Trophoblast cell (in vitro differentiated cells and primary cell): ENCODE measurements at regions not wholly inside any gene's neighbourhood (a gene's known extent, or its start where the extent isn't known, plus 50 kb on each side); places are given as distances from the start of the nearest gene placed in this dataset.

ENCODE experiments used
- DNase-seq, 2 donors: peaks; one replicate each; pipeline ENCODE4 v3.0.0-alpha.2; 2016
- H2AFZ ChIP-seq: 2 replicates; pipeline ENCODE4 v1.6.1; 2013; ENCODE audit warnings: low read length, moderate library complexity, mild to moderate bottlenecking; ENCODE audit not compliant: insufficient read depth, poor library complexity
- H2AK5ac ChIP-seq: 2 replicates; pipeline ENCODE4 v1.6.1; 2013; ENCODE audit warnings: mild to moderate bottlenecking, low read length
- H2BK120ac ChIP-seq: 2 replicates; pipeline ENCODE4 v1.6.1; 2013; ENCODE audit warnings: low read length, mild to moderate bottlenecking, moderate library complexity; ENCODE audit not compliant: insufficient read depth, poor library complexity
- H2BK12ac ChIP-seq: 2 replicates; pipeline ENCODE4 v1.6.1; 2013; ENCODE audit warnings: mild to moderate bottlenecking, low read length, moderate library complexity
- H2BK5ac ChIP-seq: 2 replicates; pipeline ENCODE4 v1.6.1; 2013; ENCODE audit warnings: low read length, low read depth, moderate library complexity, mild to moderate bottlenecking; ENCODE audit not compliant: poor library complexity
- H3K14ac ChIP-seq: 2 replicates; pipeline ENCODE4 v1.6.1; 2013; ENCODE audit warnings: mild to moderate bottlenecking, low read length
- H3K18ac ChIP-seq: 2 replicates; pipeline ENCODE4 v1.6.1; 2013; ENCODE audit warnings: mild to moderate bottlenecking, low read length
- H3K23ac ChIP-seq: 2 replicates; pipeline ENCODE4 v1.6.1; 2013; ENCODE audit warnings: low read length
- H3K27ac ChIP-seq: 2 replicates; pipeline ENCODE4 v1.5.1; 2013; ENCODE audit warnings: low read depth, mild to moderate bottlenecking, inconsistent platforms, low read length, moderate library complexity
- H3K27me3 ChIP-seq: 2 replicates; pipeline ENCODE4 v1.6.1; 2013; ENCODE audit warnings: inconsistent platforms, mild to moderate bottlenecking, low read length, moderate library complexity; ENCODE audit not compliant: insufficient read depth
- H3K36me3 ChIP-seq, 2 experiments: 1 replicate in 1 of 2; 2 replicates in 1 of 2; pipeline ENCODE4 v1.6.1; 2013; ENCODE audit warnings: low read length in 2 of 2, mild to moderate bottlenecking in 2 of 2, moderate library complexity in 1 of 2; ENCODE audit not compliant: insufficient read depth in 2 of 2, control insufficient read depth in 1 of 2
- H3K4ac ChIP-seq: 2 replicates; pipeline ENCODE4 v1.6.1; 2013; ENCODE audit warnings: low read depth, mild to moderate bottlenecking, low read length, moderate library complexity
- H3K4me1 ChIP-seq, 2 experiments: 1 replicate in 1 of 2; 2 replicates in 1 of 2; pipeline ENCODE4 v1.6.1; 2013; ENCODE audit warnings: low read length in 2 of 2, mild to moderate bottlenecking in 2 of 2, moderate library complexity in 1 of 2; ENCODE audit not compliant: insufficient read depth in 2 of 2, control insufficient read depth in 1 of 2
- H3K4me2 ChIP-seq: 2 replicates; pipeline ENCODE4 v1.6.1; 2013; ENCODE audit warnings: inconsistent platforms, mild to moderate bottlenecking, low read length, moderate library complexity
- H3K4me3 ChIP-seq: 2 replicates; pipeline ENCODE4 v1.5.1; 2013; ENCODE audit warnings: mild to moderate bottlenecking, low read depth, low read length, inconsistent platforms
- H3K79me1 ChIP-seq: one replicate; pipeline ENCODE4 v1.6.1; 2013; ENCODE audit warnings: low read length
- H3K79me2 ChIP-seq: 2 replicates; pipeline ENCODE4 v1.6.1; 2013; ENCODE audit warnings: low read length, mild to moderate bottlenecking; ENCODE audit not compliant: control insufficient read depth, insufficient read depth, poor library complexity
- H3K9ac ChIP-seq: 2 replicates; pipeline ENCODE4 v1.6.1; 2013; ENCODE audit warnings: mild to moderate bottlenecking, low read length
- H3K9me3 ChIP-seq: 2 replicates; pipeline ENCODE4 v1.6.1; 2013; ENCODE audit warnings: low read depth, mild to moderate bottlenecking, control low read depth, inconsistent platforms, low read length; ENCODE audit not compliant: insufficient read depth
- H4K12ac ChIP-seq: 2 replicates; pipeline ENCODE4 v1.6.1; 2013; ENCODE audit warnings: low read depth, mild to moderate bottlenecking, low read length, moderate library complexity
- H4K8ac ChIP-seq: 2 replicates; pipeline ENCODE4 v1.6.1; 2013; ENCODE audit warnings: low read depth, mild to moderate bottlenecking, low read length, moderate library complexity
- H4K91ac ChIP-seq: one replicate; pipeline ENCODE4 v1.6.1; 2013; ENCODE audit warnings: low read depth, mild to moderate bottlenecking, low read length, moderate library complexity
- WGBS: extraction: QIAGEN DNeasy Blood & Tissue Kit; methylation state at CpG from one replicate; pipeline ENCODE4 v1.1.7; 2013; ENCODE audit warnings: missing lambda C conversion rate; ENCODE audit not compliant: insufficient read length, insufficient coverage; ENCODE audit errors: extremely low coverage; 5-methylcytosine and 5-hydroxymethylcytosine counted together

DNA sequence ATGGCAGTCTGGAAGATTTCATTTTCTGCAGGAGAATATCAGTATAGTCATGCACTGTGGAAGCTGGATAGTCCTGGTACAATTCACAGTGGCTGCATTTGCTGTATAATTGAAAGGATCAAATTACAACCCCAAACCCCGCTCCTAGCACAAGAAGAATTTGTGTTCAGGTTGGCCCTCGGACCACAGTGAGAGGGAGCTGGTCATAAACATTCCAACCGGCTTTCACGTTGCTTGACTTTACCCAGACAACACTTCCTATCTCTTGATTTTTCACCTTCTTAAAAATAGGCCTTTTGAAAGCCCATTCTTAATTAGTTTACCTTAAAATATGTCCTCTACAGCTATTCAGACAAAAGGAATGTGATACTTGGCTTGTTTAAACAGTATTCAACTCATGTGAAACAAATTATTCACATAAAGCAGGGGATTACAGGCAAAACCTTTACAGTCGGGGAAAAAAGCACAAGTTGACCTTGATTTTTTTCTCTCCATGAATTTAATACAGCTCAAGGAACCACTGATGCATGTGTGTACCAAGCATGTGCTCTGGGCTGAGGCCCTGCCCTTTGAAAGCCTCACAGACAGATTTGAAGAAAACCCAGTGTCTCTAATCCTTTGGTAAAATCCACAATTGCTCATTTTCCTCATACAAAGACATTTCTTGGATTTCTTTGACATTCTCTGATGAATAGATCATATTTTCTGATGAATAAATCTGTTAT is 143.0 kb upstream of the SOX11 start:
- H3K23ac ChIP-seq, result no peak overlapping the region
- peak overlapping the region; percentile 93 for H3K27ac ChIP-seq
- H2AFZ ChIP-seq, result no peak overlapping the region
- no peaks in the 10 kb centered on the region for H3K79me2 ChIP-seq
- peaks cover 0 to 2% of the 10 kb centered on the region in 2 experiments for H3K36me3 ChIP-seq
- no peak overlapping the region for H3K4ac ChIP-seq
- peak overlapping the region; percentile 83 for H2BK5ac ChIP-seq
- no peak overlapping the region for H3K4me2 ChIP-seq
- peaks cover 4% of the 10 kb centered on the region for H3K9me3 ChIP-seq
- peak overlapping the region; percentile 44 for H4K8ac ChIP-seq
- H3K79me1 ChIP-seq, result peaks cover 5% of the 10 kb centered on the region
- peak overlapping the region; percentile 82 for H4K91ac ChIP-seq
- H3K9ac ChIP-seq, result no peak overlapping the region
- H2BK12ac ChIP-seq, result peak overlapping the region; percentile 82
- H3K27me3 ChIP-seq, result no peaks in the 10 kb centered on the region
- peak in 1 of 2 donors; percentile 7 for DNase-seq
- WGBS, result no CpG with 5 or more reads among the region's 5 CpGs
- H2BK120ac ChIP-seq, result peak overlapping the region; percentile 89
- H3K4me1 ChIP-seq, result peaks cover 0 to 2% of the 10 kb centered on the region in 2 experiments
- no peak overlapping the region for H3K4me3 ChIP-seq
- peak overlapping the region; percentile 60 for H4K12ac ChIP-seq
- H3K14ac ChIP-seq, result peak overlapping the region; percentile 59
- no peak overlapping the region for H2AK5ac ChIP-seq
- H3K18ac ChIP-seq, result no peak overlapping the region

DNA sequence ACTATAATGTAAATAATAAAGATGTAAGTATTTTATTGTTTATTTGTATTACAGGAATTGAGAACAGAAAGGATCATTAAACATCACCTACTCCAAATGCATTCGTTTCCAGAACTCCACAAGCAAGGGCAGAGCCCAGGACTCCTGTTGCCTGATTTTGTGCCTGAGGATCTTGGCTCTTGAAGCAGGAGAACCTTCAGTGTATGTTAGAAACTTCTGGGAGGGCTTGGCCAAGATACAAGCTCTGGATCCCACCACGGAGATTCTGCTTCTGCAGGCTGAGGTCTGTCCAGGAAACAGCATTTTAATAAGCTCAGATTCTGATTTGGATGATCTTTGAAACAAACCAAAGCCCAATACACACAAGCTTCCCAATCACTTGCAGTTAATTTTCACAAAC is 142.4 kb upstream of the SOX11 start:
- Histone ChIP-seq H3K14ac (peak overlapping the region; percentile 44), H2BK12ac (peak overlapping the region; percentile 86), H4K12ac (no peak overlapping the region), H3K27me3 (no peaks in the 10 kb centered on the region), H4K8ac (peak overlapping the region; percentile 53), H3K79me1 (peaks cover 5% of the 10 kb centered on the region), H3K9me3 (no peaks in the 10 kb centered on the region), H3K4me3 (no peak overlapping the region), H2BK5ac (peak overlapping the region; percentile 52), H3K4me1 (peaks cover 0 to 2% of the 10 kb centered on the region in 2 experiments), H4K91ac (peak overlapping the region; percentile 91), H3K23ac (no peak overlapping the region), H3K79me2 (no peaks in the 10 kb centered on the region), H2BK120ac (peak overlapping the region; percentile 79), H3K9ac (no peak overlapping the region), H2AK5ac (no peak overlapping the region), H3K27ac (peak overlapping the region; percentile 22), H3K4me2 (no peak overlapping the region), H2AFZ (no peak overlapping the region), H3K18ac (no peak overlapping the region), H3K36me3 (no peaks in the 10 kb centered on the region), H3K4ac (no peak overlapping the region)
- DNase-seq, result no peak
- no CpG with 5 or more reads among the region's 2 CpGs for WGBS

DNA sequence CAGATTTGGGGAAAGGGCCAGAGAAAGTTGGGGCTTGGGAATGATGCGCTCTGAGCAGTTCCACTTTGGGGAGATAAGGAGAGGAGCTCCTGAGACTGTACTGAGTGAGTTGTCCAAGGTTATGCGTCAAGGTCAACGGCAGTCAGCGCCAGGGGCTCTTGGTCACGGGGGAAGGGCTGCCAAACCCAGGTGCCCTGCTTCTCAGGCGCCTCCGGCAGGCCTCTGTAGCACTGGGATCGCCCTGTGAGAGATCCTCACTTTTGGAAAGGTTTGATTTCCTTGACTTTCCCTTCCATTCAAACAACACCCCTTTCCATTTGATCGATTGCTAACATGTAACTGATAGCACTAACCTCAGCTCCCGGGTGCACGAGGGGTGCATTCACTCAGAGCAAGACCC is 136.5 kb upstream of the SOX11 start:
- no peaks in the 10 kb centered on the region for H3K27me3 ChIP-seq
- WGBS, result no CpG with 5 or more reads among the region's 11 CpGs

DNA sequence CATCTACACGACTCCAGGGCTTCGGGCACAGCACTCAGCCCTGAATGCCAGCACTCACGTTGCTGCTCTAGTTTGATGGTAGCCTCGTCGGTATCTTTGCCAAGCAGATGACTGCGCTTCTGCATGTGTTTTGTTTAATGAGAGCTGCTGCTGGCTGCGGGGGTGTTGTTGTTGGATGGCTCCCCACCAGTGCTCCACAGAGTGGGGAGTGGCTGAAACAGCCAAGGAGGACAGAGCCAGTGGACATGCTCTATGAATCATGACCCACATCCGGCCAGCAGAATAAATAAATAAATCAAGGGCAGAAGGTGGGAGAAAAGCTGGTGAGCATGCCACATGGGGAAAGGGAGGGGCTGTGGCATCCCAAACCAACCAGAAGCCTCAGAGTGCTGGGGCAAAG is 131.2 kb upstream of the SOX11 start:
- Histone ChIP-seq H3K27ac (no peak overlapping the region), H2BK12ac (no peak overlapping the region), H3K9ac (no peak overlapping the region), H3K79me2 (no peaks in the 10 kb centered on the region), H2BK120ac (no peak overlapping the region), H4K8ac (no peak overlapping the region), H2AK5ac (no peak overlapping the region), H3K9me3 (peaks cover 5% of the 10 kb centered on the region), H3K14ac (no peak overlapping the region), H3K36me3 (no peaks in the 10 kb centered on the region), H2AFZ (no peak overlapping the region), H3K18ac (no peak overlapping the region), H4K12ac (no peak overlapping the region), H4K91ac (no peak overlapping the region), H3K4ac (no peak overlapping the region), H3K23ac (no peak overlapping the region), H3K79me1 (no peaks in the 10 kb centered on the region), H3K27me3 (no peaks in the 10 kb centered on the region), H3K4me2 (no peak overlapping the region), H3K4me3 (no peak overlapping the region), H3K4me1 (no peaks in the 10 kb centered on the region), H2BK5ac (no peak overlapping the region)
- DNase-seq, result no peak
- WGBS, result no CpG with 5 or more reads among the region's 8 CpGs

More for the DNA sequence above, 136.5 kb upstream of the SOX11 start:
- Histone ChIP-seq H2BK5ac (no peak overlapping the region), H3K14ac (no peak overlapping the region), H4K91ac (no peak overlapping the region), H4K8ac (no peak overlapping the region), H3K4me3 (no peak overlapping the region), H3K36me3 (no peaks in the 10 kb centered on the region), H2BK120ac (no peak overlapping the region), H2AK5ac (no peak overlapping the region), H3K79me2 (no peaks in the 10 kb centered on the region), H3K18ac (no peak overlapping the region), H2AFZ (no peak overlapping the region), H4K12ac (no peak overlapping the region), H3K79me1 (no peaks in the 10 kb centered on the region), H3K27ac (no peak overlapping the region), H3K9me3 (peaks cover 3% of the 10 kb centered on the region), H3K4me1 (no peaks in the 10 kb centered on the region), H3K23ac (no peak overlapping the region), H2BK12ac (no peak overlapping the region), H3K4me2 (no peak overlapping the region), H3K4ac (no peak overlapping the region), H3K9ac (no peak overlapping the region)
- no peak for DNase-seq
